ENCODE measurements at regions not wholly inside any gene's neighbourhood (a gene's known extent, or its start where the extent isn't known, plus 50 kb on each side); places are given as distances from the start of the nearest gene placed in this dataset.
"Not testable (repeated sequence)": the region's sequence is repeated elsewhere in the genome, so short reads cannot be mapped to it uniquely, and the experiment has no call there.

DNA sequence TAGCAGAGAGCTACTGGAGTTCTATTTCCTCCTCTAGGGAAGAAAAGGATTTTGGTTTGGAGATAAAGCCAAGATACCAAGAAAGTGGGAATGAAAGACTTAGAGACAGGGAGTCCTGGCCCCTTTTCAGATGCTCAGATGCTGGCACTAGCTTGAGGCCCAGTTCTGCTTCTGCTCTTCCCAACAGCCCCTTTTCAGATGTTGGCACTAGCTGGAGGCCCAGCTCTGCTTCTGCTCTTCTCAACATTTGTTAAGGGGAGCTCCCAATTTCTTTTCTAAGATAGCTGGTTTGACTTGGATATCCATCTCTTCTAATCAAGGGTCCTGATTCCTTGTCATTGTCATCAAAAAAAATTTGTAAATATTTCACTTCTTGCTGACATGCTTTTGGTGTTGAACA is 874.0 kb upstream of the TPTE start:
- H3K4me3 ChIP-seq (replicated peaks in 1 of 2; ENCODE audit: low read depth in 1 of 2, low read length in 2 of 2); POLR2A ChIA-PET; H3K4me1 ChIP-seq (ENCODE audit: control insufficient read depth in 1 of 2, insufficient read depth in 2 of 2, low read length in 2 of 2); H3K9me2 ChIP-seq (ENCODE audit: insufficient read depth); DNase-seq (ENCODE audit: low read depth, low spot score); H2AFZ ChIP-seq (ENCODE audit: low read depth, low read length, poor library complexity, severe bottlenecking); H4K20me1 ChIP-seq (ENCODE audit: insufficient read depth); BruUV-seq (replicated peaks); intact Hi-C loops (cut with micrococcal nuclease); ATAC-seq; H3K4me2 ChIP-seq (ENCODE audit: low read length); H3K27me3 ChIP-seq (ENCODE audit: insufficient read depth, low read length); H3K36me3 ChIP-seq (ENCODE audit: control insufficient read depth in 1 of 2, insufficient read depth in 2 of 2, low read length in 2 of 2); H3K79me2 ChIP-seq (ENCODE audit: insufficient read depth, low read length); RAD21 ChIA-PET (ENCODE audit: low non-redundant PET in 1 of 2, low total read pairs in 2 of 2, uncharacterized antibody in 2 of 2, unreplicated experiment in 2 of 2); H3K27ac ChIP-seq (ENCODE audit: low read depth, low read length); H3K9ac ChIP-seq (ENCODE audit: low read length); CTCF ChIA-PET: not testable (repeated sequence)
- H3K9me3 ChIP-seq (ENCODE audit: control insufficient read depth in 1 of 2, insufficient read depth in 1 of 2, low read depth in 1 of 2, low read length in 2 of 2), result peaks cover 7 to 13% of the 10 kb centered on the region in 2 experiments; a peak in 2 of 4 replicates

DNA sequence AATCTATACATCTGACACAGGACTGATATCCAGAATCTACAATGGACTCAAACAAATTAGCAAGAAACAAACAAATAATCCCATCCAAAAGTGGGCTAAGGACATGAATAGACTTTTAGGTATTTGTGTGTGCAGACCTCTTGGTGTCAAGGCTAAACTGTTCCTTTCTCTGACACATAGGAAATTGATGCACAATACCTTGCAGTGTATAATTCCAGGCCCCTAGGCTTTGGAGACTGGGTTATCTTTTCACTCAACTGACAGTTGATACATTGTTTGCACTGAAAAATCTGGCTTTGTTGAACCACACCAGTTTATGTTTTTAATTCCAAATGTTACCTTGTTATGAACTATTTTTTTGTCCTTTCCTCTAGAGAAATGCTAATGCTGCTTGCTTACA is 873.1 kb upstream of the TPTE start:
- H3K36me3 ChIP-seq (ENCODE audit: control insufficient read depth in 1 of 2, insufficient read depth in 2 of 2, low read length in 2 of 2); intact Hi-C loops (cut with micrococcal nuclease); RAD21 ChIA-PET (ENCODE audit: low non-redundant PET in 1 of 2, low total read pairs in 2 of 2, uncharacterized antibody in 2 of 2, unreplicated experiment in 2 of 2); H3K79me2 ChIP-seq (ENCODE audit: insufficient read depth, low read length); H2AFZ ChIP-seq (ENCODE audit: low read depth, low read length, poor library complexity, severe bottlenecking); BruUV-seq (replicated peaks); H3K9ac ChIP-seq (ENCODE audit: low read length); POLR2A ChIA-PET; DNase-seq (ENCODE audit: low read depth, low spot score); H4K20me1 ChIP-seq (ENCODE audit: insufficient read depth); H3K9me2 ChIP-seq (ENCODE audit: insufficient read depth); H3K4me1 ChIP-seq (ENCODE audit: control insufficient read depth in 1 of 2, insufficient read depth in 2 of 2, low read length in 2 of 2); H3K4me3 ChIP-seq (replicated peaks in 1 of 2; ENCODE audit: low read depth in 1 of 2, low read length in 2 of 2); ATAC-seq; H3K27me3 ChIP-seq (ENCODE audit: insufficient read depth, low read length); CTCF ChIA-PET; H3K27ac ChIP-seq (ENCODE audit: low read depth, low read length); H3K4me2 ChIP-seq (ENCODE audit: low read length): not testable (repeated sequence)
- H3K9me3 ChIP-seq (ENCODE audit: control insufficient read depth in 1 of 2, insufficient read depth in 1 of 2, low read depth in 1 of 2, low read length in 2 of 2), result peaks cover 12 to 18% of the 10 kb centered on the region in 2 experiments; a peak in 2 of 4 replicates

DNA sequence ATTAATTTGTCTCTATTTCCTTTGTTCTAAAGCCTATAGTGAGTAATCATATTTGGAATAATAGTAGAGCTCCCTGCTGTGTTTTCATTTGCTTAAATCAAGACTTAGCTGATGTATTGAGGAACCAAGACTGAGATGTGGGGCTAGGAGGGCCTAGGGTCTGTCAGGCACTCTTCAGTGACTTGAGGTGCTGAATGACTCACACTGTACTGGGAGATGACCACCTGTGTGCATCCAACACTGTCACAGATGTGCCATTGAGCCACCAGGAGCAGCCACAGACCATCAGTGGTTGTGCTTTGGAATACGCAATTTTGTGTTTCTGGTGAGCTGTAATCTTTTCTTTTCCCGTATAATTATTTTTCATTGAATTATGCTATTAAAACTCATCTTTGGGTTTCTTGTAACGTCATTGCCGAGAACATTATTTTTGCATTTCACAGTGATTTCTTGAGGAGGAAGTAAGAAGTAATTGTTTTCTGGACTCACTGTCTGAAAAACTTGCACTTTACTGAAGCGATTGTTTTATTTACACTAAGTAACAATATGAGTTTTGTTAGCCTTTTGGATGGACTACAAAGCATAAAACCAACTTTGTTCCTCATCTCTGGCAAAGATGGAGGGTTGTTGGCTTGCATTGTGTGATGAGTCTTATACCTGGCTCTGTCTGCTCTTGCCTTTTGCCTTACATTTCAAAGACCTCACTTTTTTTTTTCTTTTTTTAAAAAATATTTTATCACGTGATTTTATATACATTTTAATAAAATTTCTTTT is 872.2 kb upstream of the TPTE start:
- RAD21 ChIA-PET (ENCODE audit: low non-redundant PET in 1 of 2, low total read pairs in 2 of 2, uncharacterized antibody in 2 of 2, unreplicated experiment in 2 of 2); intact Hi-C loops (cut with micrococcal nuclease); H4K20me1 ChIP-seq (ENCODE audit: insufficient read depth); H3K36me3 ChIP-seq (ENCODE audit: control insufficient read depth in 1 of 2, insufficient read depth in 2 of 2, low read length in 2 of 2); H3K4me1 ChIP-seq (ENCODE audit: control insufficient read depth in 1 of 2, insufficient read depth in 2 of 2, low read length in 2 of 2); H3K79me2 ChIP-seq (ENCODE audit: insufficient read depth, low read length); POLR2A ChIA-PET; H3K4me3 ChIP-seq (replicated peaks in 1 of 2; ENCODE audit: low read depth in 1 of 2, low read length in 2 of 2); H3K4me2 ChIP-seq (ENCODE audit: low read length); H3K9ac ChIP-seq (ENCODE audit: low read length); ATAC-seq; H2AFZ ChIP-seq (ENCODE audit: low read depth, low read length, poor library complexity, severe bottlenecking); CTCF ChIA-PET; DNase-seq (ENCODE audit: low read depth, low spot score); H3K27ac ChIP-seq (ENCODE audit: low read depth, low read length); BruUV-seq (replicated peaks); H3K27me3 ChIP-seq (ENCODE audit: insufficient read depth, low read length); H3K9me2 ChIP-seq (ENCODE audit: insufficient read depth): not testable (repeated sequence)
- H3K9me3 ChIP-seq (ENCODE audit: control insufficient read depth in 1 of 2, insufficient read depth in 1 of 2, low read depth in 1 of 2, low read length in 2 of 2), result peaks cover 19 to 25% of the 10 kb centered on the region in 2 experiments; a peak in 2 of 4 replicates

DNA sequence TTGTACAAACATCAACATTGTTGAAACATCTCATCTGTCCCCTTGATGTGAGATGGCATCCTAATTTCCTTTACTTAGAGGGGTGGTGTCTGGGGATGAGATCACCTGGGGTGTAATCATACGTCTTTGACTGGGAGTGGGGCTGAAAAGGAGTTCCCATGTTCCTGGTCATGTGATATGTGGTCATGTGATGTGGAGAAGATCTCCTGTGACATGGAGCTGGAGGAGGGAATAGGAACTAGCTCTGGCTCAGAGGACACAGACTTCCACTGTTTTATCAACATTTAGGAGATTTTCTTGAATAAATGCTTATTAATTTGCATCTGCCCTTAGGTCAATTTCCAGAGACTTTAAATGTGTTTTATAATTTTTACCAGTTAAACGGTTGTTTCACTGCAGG is 868.6 kb upstream of the TPTE start:
- RAD21 ChIA-PET (ENCODE audit: low non-redundant PET in 1 of 2, low total read pairs in 2 of 2, uncharacterized antibody in 2 of 2, unreplicated experiment in 2 of 2); CTCF ChIA-PET; intact Hi-C loops (cut with micrococcal nuclease): not testable (repeated sequence)

More for the DNA sequence above, 868.6 kb upstream of the TPTE start:
- H3K9ac ChIP-seq (ENCODE audit: low read length); ATAC-seq; H3K4me1 ChIP-seq (ENCODE audit: control insufficient read depth in 1 of 2, insufficient read depth in 2 of 2, low read length in 2 of 2); H4K20me1 ChIP-seq (ENCODE audit: insufficient read depth); H2AFZ ChIP-seq (ENCODE audit: low read depth, low read length, poor library complexity, severe bottlenecking); H3K9me2 ChIP-seq (ENCODE audit: insufficient read depth); POLR2A ChIA-PET; H3K79me2 ChIP-seq (ENCODE audit: insufficient read depth, low read length); H3K36me3 ChIP-seq (ENCODE audit: control insufficient read depth in 1 of 2, insufficient read depth in 2 of 2, low read length in 2 of 2); H3K27me3 ChIP-seq (ENCODE audit: insufficient read depth, low read length); BruUV-seq (replicated peaks); DNase-seq (ENCODE audit: low read depth, low spot score); H3K4me2 ChIP-seq (ENCODE audit: low read length); H3K27ac ChIP-seq (ENCODE audit: low read depth, low read length); H3K4me3 ChIP-seq (replicated peaks in 1 of 2; ENCODE audit: low read depth in 1 of 2, low read length in 2 of 2): not testable (repeated sequence)
- peaks cover 27 to 36% of the 10 kb centered on the region in 2 experiments; a peak in 2 of 4 replicates for H3K9me3 ChIP-seq (ENCODE audit: control insufficient read depth in 1 of 2, insufficient read depth in 1 of 2, low read depth in 1 of 2, low read length in 2 of 2)

Data from HCT116 (cell line).